Gastroesophageal sphincter (tissue), 4 donors: ENCODE measurements at regions not wholly inside any gene's neighbourhood (a gene's known extent, or its start where the extent isn't known, plus 50 kb on each side); places are given as distances from the start of the nearest gene placed in this dataset.

ENCODE experiments used
- ATAC-seq: fragments of 150-250 bp; one replicate; pipeline ENCODE4 v1.9.1; 2016; ENCODE audit warnings: mild to moderate bottlenecking, moderate library complexity
- H3K27ac ChIP-seq, 4 donors: fragments of 200-600 bp; sonication (generic) in 3 of 4; 1 replicate in 3 of 4; 2 replicates in 1 of 4; pipeline ENCODE4 v1.5.1; 2016 to 2019
- H3K27me3 ChIP-seq: fragments of 200-600 bp; sonication (generic); one replicate; pipeline ENCODE4 v1.5.1; 2019
- H3K36me3 ChIP-seq, 2 donors: fragments of 200-600 bp; sonication (generic); one replicate each; pipeline ENCODE4 v1.5.1; 2019; ENCODE audit warnings: control low read depth in 1 of 2
- H3K4me1 ChIP-seq, 3 donors: fragments of 200-600 bp; sonication (generic); 1 replicate in 2 of 3; 2 replicates in 1 of 3; pipeline ENCODE4 v1.5.1; 2016 to 2019; ENCODE audit warnings: control low read depth in 2 of 3
- H3K4me3 ChIP-seq, 2 donors: fragments of 200-600 bp; sonication (generic); one replicate each; pipeline ENCODE4 v1.5.1; 2019; ENCODE audit warnings: mild to moderate bottlenecking in 1 of 2, moderate library complexity in 1 of 2
- H3K9me3 ChIP-seq, 3 donors: fragments of 200-600 bp; sonication (generic); one replicate each; pipeline ENCODE4 v1.5.1; 2017 to 2019; ENCODE audit warnings: control low read depth in 2 of 3
- EP300 ChIP-seq: sonication (generic); formaldehyde crosslinking; IDR thresholded peaks from one replicate; pipeline ENCODE4 v1.6.1; 2017; ENCODE audit warnings: antibody characterized with exemption, mild to moderate bottlenecking
- POLR2A ChIP-seq, 2 donors: fragments of 450-650 bp; IDR thresholded peaks; one replicate each; pipeline ENCODE4 v1.6.1; 2017; ENCODE audit warnings: antibody characterized with exemption in 2 of 2, mild to moderate bottlenecking in 2 of 2, moderate library complexity in 1 of 2
- POLR2AphosphoS5 ChIP-seq: sonication (generic); formaldehyde crosslinking; IDR thresholded peaks from one replicate; pipeline ENCODE4 v1.6.1; 2017; ENCODE audit warnings: antibody characterized with exemption
- WGBS, 2 donors: methylation state at CpG; one replicate each; pipeline ENCODE4 v1.1.5; 2018; ENCODE audit warnings: low coverage in 1 of 2; 5-methylcytosine and 5-hydroxymethylcytosine counted together
- TF ChIP-seq, protein P1 (sequence below), 4 experiments: fragments of 200-600 bp in 2 of 4; fragments of 450-650 bp in 2 of 4; sonication (generic) in 1 of 4; IDR thresholded peaks; one replicate each; pipeline ENCODE4 v1.5.1; 2017 to 2019; ENCODE audit warnings: antibody characterized with exemption in 4 of 4, mild to moderate bottlenecking in 2 of 4, moderate library complexity in 2 of 4

DNA sequence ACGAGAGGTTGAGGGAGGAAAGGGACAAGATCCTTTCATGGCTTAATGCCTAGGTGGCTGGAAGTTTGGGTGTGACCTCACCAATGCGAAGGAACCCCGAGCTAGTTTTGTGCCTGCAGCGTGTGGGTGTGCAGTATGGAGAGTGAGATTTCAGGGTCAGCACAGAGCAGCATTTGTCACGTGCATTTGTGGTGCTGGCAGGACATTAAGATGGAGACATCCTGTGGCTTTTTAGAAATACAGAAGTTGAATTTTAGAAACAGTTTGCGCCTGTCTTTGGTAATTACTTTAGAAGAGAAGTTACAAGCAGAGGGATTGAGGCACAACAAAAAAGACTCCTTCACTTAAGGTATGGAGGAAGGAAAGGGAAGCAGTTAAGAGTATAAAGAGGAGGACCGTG is 258.2 kb upstream of the THUMPD2 start:
- Histone ChIP-seq H3K4me1 (peaks cover 0 to 5% (median 0%) of the 10 kb centered on the region in 3 donors), H3K4me3 (no peak overlapping the region), H3K9me3 (peaks cover 0 to 12% (median 0%) of the 10 kb centered on the region in 3 donors), H3K27ac (no peak overlapping the region), H3K36me3 (no peaks in the 10 kb centered on the region), H3K27me3 (no peaks in the 10 kb centered on the region)
- 65 to 82% methylated on average over 4 to 7 of the region's 7 CpGs for WGBS, 2 donors
- TF ChIP-seq, protein P1, sequence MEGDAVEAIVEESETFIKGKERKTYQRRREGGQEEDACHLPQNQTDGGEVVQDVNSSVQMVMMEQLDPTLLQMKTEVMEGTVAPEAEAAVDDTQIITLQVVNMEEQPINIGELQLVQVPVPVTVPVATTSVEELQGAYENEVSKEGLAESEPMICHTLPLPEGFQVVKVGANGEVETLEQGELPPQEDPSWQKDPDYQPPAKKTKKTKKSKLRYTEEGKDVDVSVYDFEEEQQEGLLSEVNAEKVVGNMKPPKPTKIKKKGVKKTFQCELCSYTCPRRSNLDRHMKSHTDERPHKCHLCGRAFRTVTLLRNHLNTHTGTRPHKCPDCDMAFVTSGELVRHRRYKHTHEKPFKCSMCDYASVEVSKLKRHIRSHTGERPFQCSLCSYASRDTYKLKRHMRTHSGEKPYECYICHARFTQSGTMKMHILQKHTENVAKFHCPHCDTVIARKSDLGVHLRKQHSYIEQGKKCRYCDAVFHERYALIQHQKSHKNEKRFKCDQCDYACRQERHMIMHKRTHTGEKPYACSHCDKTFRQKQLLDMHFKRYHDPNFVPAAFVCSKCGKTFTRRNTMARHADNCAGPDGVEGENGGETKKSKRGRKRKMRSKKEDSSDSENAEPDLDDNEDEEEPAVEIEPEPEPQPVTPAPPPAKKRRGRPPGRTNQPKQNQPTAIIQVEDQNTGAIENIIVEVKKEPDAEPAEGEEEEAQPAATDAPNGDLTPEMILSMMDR (IDR thresholded peaks at IDR 0.05): no peak
- TF ChIP-seq POLR2AphosphoS5: no peak
- TF ChIP-seq POLR2A (IDR thresholded peaks at IDR 0.05): no peak
- no peak for TF ChIP-seq EP300
- peak; percentile 43 for ATAC-seq

DNA sequence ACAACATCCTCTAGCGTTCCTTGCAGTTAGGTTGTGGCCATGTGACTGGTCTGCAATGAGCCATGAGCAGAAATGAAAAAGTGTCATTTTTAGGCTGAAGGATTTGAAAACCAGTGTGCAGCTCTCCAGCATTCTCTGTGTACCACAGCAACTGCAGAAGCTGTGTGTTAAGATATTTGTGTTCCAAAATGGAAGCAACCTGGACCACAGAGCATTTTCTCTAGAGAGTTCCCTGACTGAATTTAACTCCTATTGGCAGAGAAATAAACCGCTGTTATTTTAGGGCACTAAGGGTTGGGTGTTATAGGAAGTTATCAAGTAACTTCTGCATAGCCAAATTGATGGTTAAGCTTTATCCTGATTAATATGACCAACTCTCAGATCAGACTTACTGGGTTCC is 257.2 kb upstream of the THUMPD2 start:
- TF ChIP-seq, protein P1 (IDR thresholded peaks at IDR 0.05): no peak

DNA sequence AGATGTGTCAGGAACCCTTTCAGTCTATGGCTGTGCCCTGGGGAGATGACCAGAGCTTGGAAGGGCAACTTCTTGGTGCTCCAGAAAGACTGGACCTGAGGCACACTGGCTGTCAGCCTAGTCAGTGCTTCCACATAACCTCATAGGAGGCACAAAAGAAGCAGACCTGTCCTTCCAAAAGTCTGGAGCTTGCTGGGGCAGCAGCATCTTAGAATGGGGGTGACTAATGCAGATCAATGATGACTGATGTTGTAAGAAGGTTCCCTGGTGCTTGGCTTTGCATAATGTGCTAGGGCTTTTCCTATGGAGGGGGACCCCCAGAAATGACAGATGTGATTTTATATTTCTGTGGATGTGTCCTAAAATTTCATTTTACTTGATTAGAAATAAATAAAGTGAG is 255.7 kb upstream of the THUMPD2 start:
- H3K4me3 ChIP-seq: no peak overlapping the region
- H3K9me3 ChIP-seq: peaks cover 0 to 12% (median 0%) of the 10 kb centered on the region in 3 donors
- no peak for ATAC-seq
- no peaks in the 10 kb centered on the region for H3K36me3 ChIP-seq
- no peaks in the 10 kb centered on the region for H3K4me1 ChIP-seq
- H3K27ac ChIP-seq: no peak overlapping the region
- no peaks in the 10 kb centered on the region for H3K27me3 ChIP-seq
- TF ChIP-seq POLR2A (IDR thresholded peaks at IDR 0.05) (no peak), EP300 (no peak), POLR2AphosphoS5 (no peak)
- TF ChIP-seq, protein P1 (IDR thresholded peaks at IDR 0.05): no peak

More for the DNA sequence above, 257.2 kb upstream of the THUMPD2 start:
- 81 to 100% methylated on average over 2 of the region's 2 CpGs for WGBS, 2 donors
- H3K27ac ChIP-seq: no peak overlapping the region
- H3K9me3 ChIP-seq: peaks cover 0 to 12% (median 0%) of the 10 kb centered on the region in 3 donors
- peaks cover 0 to under 1% (median 0%) of the 10 kb centered on the region in 3 donors for H3K4me1 ChIP-seq
- no peak overlapping the region for H3K4me3 ChIP-seq
- ATAC-seq: no peak
- no peaks in the 10 kb centered on the region for H3K36me3 ChIP-seq
- H3K27me3 ChIP-seq: no peaks in the 10 kb centered on the region

DNA sequence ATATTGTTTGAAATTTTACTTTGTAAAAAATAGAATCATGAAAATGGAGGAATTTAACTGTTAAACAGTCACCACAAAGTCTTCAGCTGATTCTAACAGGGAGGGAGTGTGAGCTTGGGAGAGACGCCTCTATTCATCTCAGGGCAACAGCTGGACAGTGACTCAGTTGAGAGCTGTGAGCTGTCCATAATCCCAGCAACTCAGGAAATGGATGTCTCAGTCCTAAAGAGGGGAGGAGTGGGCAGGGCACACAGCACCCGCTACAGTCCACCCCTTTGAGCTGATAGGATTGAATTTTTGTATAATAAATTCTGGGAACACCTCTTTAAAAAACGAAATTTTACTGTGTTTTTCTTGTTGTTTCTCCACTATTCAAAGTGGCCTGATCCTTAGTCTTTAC is 255.1 kb upstream of the THUMPD2 start:
- H3K27me3 ChIP-seq: no peaks in the 10 kb centered on the region
- ATAC-seq: no peak

DNA sequence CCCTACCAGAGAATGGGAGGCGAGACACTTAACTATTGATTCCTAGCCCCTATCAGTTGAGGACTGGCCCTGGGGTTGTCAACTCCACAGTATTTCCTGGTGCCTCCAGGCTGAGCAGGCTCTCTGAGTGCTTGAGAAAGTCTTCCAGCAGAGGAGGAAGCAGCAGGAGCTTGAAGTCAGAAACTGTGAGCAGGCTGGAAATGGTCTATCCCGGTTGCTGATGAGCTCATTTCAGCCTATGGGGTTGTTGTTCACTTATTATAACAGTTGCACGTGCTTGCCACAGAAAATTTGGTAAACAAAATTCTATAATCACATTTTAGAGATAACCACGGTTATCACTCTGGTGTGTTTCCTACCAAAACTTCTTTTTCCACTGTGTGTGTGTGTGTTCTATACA is 254.7 kb upstream of the THUMPD2 start:
- no peak overlapping the region for H3K4me3 ChIP-seq
- no peaks in the 10 kb centered on the region for H3K4me1 ChIP-seq
- H3K36me3 ChIP-seq: no peaks in the 10 kb centered on the region
- H3K9me3 ChIP-seq: peaks cover 0 to 12% (median 0%) of the 10 kb centered on the region in 3 donors
- 72 to 89% methylated on average over 3 to 4 of the region's 4 CpGs for WGBS, 2 donors
- ATAC-seq: no peak
- TF ChIP-seq POLR2A (IDR thresholded peaks at IDR 0.05): no peak
- no peak for TF ChIP-seq EP300
- TF ChIP-seq POLR2AphosphoS5: no peak
- TF ChIP-seq, protein P1 (IDR thresholded peaks at IDR 0.05): no peak
- H3K27me3 ChIP-seq: no peaks in the 10 kb centered on the region
- no peak overlapping the region for H3K27ac ChIP-seq

More for the DNA sequence above, 255.1 kb upstream of the THUMPD2 start:
- 67 to 85% methylated on average over 3 of the region's 3 CpGs for WGBS, 2 donors
- H3K9me3 ChIP-seq: peaks cover 0 to 12% (median 0%) of the 10 kb centered on the region in 3 donors
- H3K27ac ChIP-seq: no peak overlapping the region
- no peaks in the 10 kb centered on the region for H3K4me1 ChIP-seq
- no peak for TF ChIP-seq POLR2AphosphoS5
- TF ChIP-seq POLR2A (IDR thresholded peaks at IDR 0.05): no peak
- TF ChIP-seq, protein P1 (IDR thresholded peaks at IDR 0.05): no peak
- no peak for TF ChIP-seq EP300
- no peaks in the 10 kb centered on the region for H3K36me3 ChIP-seq
- H3K4me3 ChIP-seq: no peak overlapping the region
